IMR-90 (cell line): ENCODE measurements at regions not wholly inside any gene's neighbourhood (a gene's known extent, or its start where the extent isn't known, plus 50 kb on each side); places are given as distances from the start of the nearest gene placed in this dataset.

Experiments used
- POLR2A ChIP-seq: IDR thresholded peaks from 2 replicates; pipeline ENCODE4 v1.6.1; 2012; ENCODE audit warnings: mild to moderate bottlenecking, low read depth, low read length
- RAD21 ChIP-seq: IDR thresholded peaks from 2 replicates; pipeline ENCODE4 v1.6.1; 2012; ENCODE audit warnings: low read length, improper control_type of control experiment
- SMC3 ChIP-seq: fragments of 150-350 bp; IDR thresholded peaks from 2 replicates; pipeline ENCODE4 v1.6.1; 2016; ENCODE audit warnings: low read depth, mild to moderate bottlenecking, antibody characterized with exemption, low read length, moderate library complexity
- TF ChIP-seq, protein P1 (sequence below): conservative IDR thresholded peaks from 2 replicates; pipeline ENCODE4 v1.5.1; 2012; ENCODE audit warnings: mild to moderate bottlenecking, low read depth, low read length, improper control_type of control experiment

GRCh38 chr3:103786296-103786695 lies 1351.5 kb downstream of the ZPLD1 start:
- TF ChIP-seq, protein P1, sequence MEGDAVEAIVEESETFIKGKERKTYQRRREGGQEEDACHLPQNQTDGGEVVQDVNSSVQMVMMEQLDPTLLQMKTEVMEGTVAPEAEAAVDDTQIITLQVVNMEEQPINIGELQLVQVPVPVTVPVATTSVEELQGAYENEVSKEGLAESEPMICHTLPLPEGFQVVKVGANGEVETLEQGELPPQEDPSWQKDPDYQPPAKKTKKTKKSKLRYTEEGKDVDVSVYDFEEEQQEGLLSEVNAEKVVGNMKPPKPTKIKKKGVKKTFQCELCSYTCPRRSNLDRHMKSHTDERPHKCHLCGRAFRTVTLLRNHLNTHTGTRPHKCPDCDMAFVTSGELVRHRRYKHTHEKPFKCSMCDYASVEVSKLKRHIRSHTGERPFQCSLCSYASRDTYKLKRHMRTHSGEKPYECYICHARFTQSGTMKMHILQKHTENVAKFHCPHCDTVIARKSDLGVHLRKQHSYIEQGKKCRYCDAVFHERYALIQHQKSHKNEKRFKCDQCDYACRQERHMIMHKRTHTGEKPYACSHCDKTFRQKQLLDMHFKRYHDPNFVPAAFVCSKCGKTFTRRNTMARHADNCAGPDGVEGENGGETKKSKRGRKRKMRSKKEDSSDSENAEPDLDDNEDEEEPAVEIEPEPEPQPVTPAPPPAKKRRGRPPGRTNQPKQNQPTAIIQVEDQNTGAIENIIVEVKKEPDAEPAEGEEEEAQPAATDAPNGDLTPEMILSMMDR, result no peak
- TF ChIP-seq POLR2A (no peak), SMC3 (no peak), RAD21 (no peak)
